ENCODE measurements at regions not wholly inside any gene's neighbourhood (a gene's known extent, or its start where the extent isn't known, plus 50 kb on each side); places are given as distances from the start of the nearest gene placed in this dataset.

DNA sequence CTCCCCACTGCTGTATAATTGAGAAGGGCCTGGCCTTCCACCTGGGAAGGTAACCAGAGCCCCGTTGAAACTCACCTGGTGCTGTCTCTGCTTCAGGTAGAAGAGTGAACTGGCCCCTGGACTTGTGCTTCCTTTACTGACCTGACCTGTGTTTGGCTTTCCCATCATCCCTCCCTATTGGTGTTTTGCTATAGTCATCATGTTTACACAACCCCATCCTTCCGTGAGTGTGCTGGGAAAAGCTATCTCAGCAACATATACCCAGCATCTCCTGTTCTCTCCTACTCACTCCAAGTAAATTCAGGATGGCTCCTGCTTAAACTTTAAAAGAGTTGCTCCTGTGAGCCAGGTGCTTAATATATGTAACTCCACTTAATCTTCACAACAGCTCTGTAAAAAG, 77.2 kb upstream of the TSC22D2 start:
- TF ChIP-seq, protein P1, sequence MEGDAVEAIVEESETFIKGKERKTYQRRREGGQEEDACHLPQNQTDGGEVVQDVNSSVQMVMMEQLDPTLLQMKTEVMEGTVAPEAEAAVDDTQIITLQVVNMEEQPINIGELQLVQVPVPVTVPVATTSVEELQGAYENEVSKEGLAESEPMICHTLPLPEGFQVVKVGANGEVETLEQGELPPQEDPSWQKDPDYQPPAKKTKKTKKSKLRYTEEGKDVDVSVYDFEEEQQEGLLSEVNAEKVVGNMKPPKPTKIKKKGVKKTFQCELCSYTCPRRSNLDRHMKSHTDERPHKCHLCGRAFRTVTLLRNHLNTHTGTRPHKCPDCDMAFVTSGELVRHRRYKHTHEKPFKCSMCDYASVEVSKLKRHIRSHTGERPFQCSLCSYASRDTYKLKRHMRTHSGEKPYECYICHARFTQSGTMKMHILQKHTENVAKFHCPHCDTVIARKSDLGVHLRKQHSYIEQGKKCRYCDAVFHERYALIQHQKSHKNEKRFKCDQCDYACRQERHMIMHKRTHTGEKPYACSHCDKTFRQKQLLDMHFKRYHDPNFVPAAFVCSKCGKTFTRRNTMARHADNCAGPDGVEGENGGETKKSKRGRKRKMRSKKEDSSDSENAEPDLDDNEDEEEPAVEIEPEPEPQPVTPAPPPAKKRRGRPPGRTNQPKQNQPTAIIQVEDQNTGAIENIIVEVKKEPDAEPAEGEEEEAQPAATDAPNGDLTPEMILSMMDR (IDR thresholded peaks at IDR 0.05), result no peak
- TF ChIP-seq POLR2A (IDR thresholded peaks at IDR 0.05), result no peak
